Nephron (organoid): ENCODE measurements at regions not wholly inside any gene's neighbourhood (a gene's known extent, or its start where the extent isn't known, plus 50 kb on each side); places are given as distances from the start of the nearest gene placed in this dataset.

ENCODE experiments used
- H3K27ac Mint-ChIP-seq, 3 experiments: 2 replicates each; pipeline ENCODE4 v1.8.0; 2020; ENCODE audit warnings: mixed read lengths in 3 of 3, mild to moderate bottlenecking in 2 of 3, moderate library complexity in 1 of 3
- H3K27me3 Mint-ChIP-seq: 2 replicates; pipeline ENCODE4 v1.8.0; 2021; ENCODE audit warnings: low read depth, mild to moderate bottlenecking, moderate library complexity, mixed read lengths
- H3K36me3 Mint-ChIP-seq: 2 replicates; pipeline ENCODE4 v1.8.0; 2020; ENCODE audit warnings: low read depth, mixed read lengths
- H3K4me1 Mint-ChIP-seq: 2 replicates; pipeline ENCODE4 v1.8.0; 2020; ENCODE audit warnings: mixed read lengths
- H3K4me3 Mint-ChIP-seq, 3 experiments: 2 replicates each; pipeline ENCODE4 v1.8.0; 2020; ENCODE audit warnings: mild to moderate bottlenecking in 3 of 3, mixed read lengths in 3 of 3, moderate library complexity in 2 of 3
- H3K9me3 Mint-ChIP-seq: 2 replicates; pipeline ENCODE4 v1.8.0; 2020; ENCODE audit warnings: mixed read lengths
- TF ChIP-seq, protein P1 (sequence below), 3 experiments: fragments of 200-600 bp; sonication (generic); IDR thresholded peaks; one replicate each; pipeline ENCODE4 v1.5.0; 2021; ENCODE audit warnings: antibody characterized with exemption in 3 of 3; ENCODE audit not compliant: unreplicated experiment in 3 of 3

- Mint-ChIP-seq H3K27ac (no peak overlapping the region), H3K9me3 (peaks cover 4% of the 10 kb centered on the region), H3K4me1 (peaks cover 5% of the 10 kb centered on the region), H3K4me3 (no peak overlapping the region), H3K36me3 (no peaks in the 10 kb centered on the region), H3K27me3 (peaks cover 26% of the 10 kb centered on the region)
- TF ChIP-seq, protein P1, sequence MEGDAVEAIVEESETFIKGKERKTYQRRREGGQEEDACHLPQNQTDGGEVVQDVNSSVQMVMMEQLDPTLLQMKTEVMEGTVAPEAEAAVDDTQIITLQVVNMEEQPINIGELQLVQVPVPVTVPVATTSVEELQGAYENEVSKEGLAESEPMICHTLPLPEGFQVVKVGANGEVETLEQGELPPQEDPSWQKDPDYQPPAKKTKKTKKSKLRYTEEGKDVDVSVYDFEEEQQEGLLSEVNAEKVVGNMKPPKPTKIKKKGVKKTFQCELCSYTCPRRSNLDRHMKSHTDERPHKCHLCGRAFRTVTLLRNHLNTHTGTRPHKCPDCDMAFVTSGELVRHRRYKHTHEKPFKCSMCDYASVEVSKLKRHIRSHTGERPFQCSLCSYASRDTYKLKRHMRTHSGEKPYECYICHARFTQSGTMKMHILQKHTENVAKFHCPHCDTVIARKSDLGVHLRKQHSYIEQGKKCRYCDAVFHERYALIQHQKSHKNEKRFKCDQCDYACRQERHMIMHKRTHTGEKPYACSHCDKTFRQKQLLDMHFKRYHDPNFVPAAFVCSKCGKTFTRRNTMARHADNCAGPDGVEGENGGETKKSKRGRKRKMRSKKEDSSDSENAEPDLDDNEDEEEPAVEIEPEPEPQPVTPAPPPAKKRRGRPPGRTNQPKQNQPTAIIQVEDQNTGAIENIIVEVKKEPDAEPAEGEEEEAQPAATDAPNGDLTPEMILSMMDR (IDR thresholded peaks at IDR 0.05; ENCODE audit: unreplicated experiment in 3 of 3): no peak
Measured at GRCh38 chr6:170110201-170111140, 180.4 kb downstream of the DLL1 start.

DNA sequence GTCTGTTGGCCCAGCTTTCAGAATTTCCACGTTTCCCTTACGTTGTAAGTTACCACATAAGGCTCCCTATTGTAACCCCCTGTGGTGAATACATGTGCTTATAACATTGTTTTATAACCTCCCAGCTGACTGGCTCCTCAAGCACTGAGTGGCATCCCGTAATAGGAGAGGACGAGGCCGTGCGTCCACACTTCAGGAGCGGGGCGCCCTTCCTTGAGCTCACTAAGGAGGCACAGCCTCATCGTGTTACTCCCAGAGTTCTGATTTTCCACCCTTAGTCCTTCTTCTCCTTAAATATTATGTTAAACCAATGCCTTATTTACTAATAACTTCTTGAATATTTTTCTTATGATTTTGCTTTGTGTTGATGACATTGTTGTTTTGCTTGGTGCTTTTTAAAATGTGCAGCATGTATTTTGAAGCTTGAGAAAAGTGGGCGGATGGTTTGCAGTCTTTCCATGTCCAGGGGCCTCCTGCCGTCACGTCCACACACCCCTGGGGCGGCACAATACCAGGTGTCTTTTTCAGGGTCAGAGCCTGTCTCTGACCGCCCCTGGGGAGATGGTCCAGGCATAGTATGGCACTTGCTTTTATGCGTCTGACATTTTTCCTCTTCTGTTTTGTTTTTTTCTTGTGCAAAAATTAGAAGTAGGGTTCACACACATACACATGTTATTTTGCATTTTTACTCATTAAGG, 181.8 kb downstream of the DLL1 start:
- peaks cover 4% of the 10 kb centered on the region for H3K9me3 Mint-ChIP-seq
- peaks cover 21% of the 10 kb centered on the region for H3K27me3 Mint-ChIP-seq
- no peaks in the 10 kb centered on the region for H3K36me3 Mint-ChIP-seq
- no peak overlapping the region for H3K4me3 Mint-ChIP-seq
- TF ChIP-seq, protein P1 (IDR thresholded peaks at IDR 0.05; ENCODE audit: unreplicated experiment in 3 of 3): no peak
- no peak overlapping the region for H3K27ac Mint-ChIP-seq
- peaks cover 5% of the 10 kb centered on the region for H3K4me1 Mint-ChIP-seq

- H3K4me1 Mint-ChIP-seq: peaks cover 5% of the 10 kb centered on the region
- H3K9me3 Mint-ChIP-seq: peaks cover 4% of the 10 kb centered on the region
- TF ChIP-seq, protein P1 (IDR thresholded peaks at IDR 0.05; ENCODE audit: unreplicated experiment in 3 of 3): no peak
- H3K4me3 Mint-ChIP-seq: no peak overlapping the region
- H3K27me3 Mint-ChIP-seq: peaks cover 21% of the 10 kb centered on the region
- no peaks in the 10 kb centered on the region for H3K36me3 Mint-ChIP-seq
- no peak overlapping the region for H3K27ac Mint-ChIP-seq
Measured at GRCh38 chr6:170108456-170108855, 182.4 kb downstream of the DLL1 start.

DNA sequence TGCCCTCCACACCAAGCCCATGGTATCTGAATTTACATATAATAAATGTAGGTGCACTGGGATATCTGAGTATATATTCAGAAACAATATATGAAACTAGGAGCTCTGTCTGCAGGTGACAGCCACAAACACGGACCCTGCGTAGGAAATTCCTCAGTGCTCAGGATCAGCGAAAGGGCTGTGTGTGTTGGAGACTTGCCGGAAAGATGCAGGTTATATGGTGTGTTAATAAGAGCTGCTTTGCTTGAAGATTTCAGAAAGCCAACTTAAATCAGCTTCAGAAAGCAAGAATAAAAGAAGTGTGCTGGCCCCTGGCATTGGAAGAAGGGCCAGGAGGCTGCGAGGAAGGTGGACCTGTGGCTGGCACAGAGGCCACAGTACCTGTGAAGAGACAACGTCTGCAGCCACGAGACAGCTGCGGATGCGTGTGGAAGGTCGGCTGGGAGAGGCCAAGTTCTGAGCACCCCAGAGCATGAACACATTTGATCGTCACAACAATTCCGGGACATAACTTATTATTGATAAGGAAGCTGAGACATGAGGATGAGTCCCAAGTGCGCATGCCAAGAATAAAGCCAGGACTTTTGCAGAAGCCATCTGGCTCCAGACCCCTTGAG, 183.2 kb downstream of the DLL1 start:
- H3K4me3 Mint-ChIP-seq: no peak overlapping the region
- TF ChIP-seq, protein P1 (IDR thresholded peaks at IDR 0.05; ENCODE audit: unreplicated experiment in 3 of 3): no peak
- no peak overlapping the region for H3K27ac Mint-ChIP-seq
- no peaks in the 10 kb centered on the region for H3K36me3 Mint-ChIP-seq
- peaks cover 4% of the 10 kb centered on the region for H3K9me3 Mint-ChIP-seq
- peaks cover 5% of the 10 kb centered on the region for H3K4me1 Mint-ChIP-seq
- peaks cover 21% of the 10 kb centered on the region for H3K27me3 Mint-ChIP-seq

DNA sequence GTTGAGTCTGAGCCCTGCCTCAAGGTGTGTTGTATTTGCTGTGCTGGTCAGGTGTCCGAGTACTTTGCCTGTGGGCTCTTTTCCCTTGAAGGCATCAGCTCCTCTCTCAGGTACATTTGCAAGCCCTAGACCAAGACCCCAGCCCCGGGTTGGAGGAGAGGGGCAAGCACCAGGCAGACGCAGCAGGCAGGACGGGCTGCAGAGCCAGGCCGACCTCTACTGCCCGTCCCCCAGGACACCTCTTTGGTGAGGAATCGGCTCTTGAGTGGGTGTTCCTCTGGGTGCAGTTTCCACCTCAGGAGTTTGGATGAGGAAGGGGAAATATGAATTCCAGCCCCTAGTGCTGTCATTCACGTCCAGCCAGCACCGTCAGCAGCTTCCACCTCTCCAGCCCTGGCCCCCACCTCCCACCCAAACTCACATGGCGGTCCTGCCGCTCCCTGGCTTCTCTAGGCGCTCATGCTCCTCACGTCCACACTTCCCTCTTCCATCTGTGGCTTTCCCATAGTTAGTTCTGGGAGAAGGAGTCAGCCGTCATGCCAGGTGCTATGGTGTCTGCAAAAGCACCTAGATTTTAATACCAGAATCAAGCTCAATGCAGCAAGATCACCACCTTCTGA, 183.9 kb downstream of the DLL1 start:
- no peak overlapping the region for H3K27ac Mint-ChIP-seq
- H3K9me3 Mint-ChIP-seq: peaks cover 4% of the 10 kb centered on the region
- no peaks in the 10 kb centered on the region for H3K36me3 Mint-ChIP-seq
- H3K4me1 Mint-ChIP-seq: peaks cover 9% of the 10 kb centered on the region
- TF ChIP-seq, protein P1 (IDR thresholded peaks at IDR 0.05; ENCODE audit: unreplicated experiment in 3 of 3): no peak
- H3K4me3 Mint-ChIP-seq: no peak overlapping the region
- H3K27me3 Mint-ChIP-seq: peaks cover 18% of the 10 kb centered on the region
